Caco-2 (cell line): ENCODE measurements at regions not wholly inside any gene's neighbourhood (a gene's known extent, or its start where the extent isn't known, plus 50 kb on each side); places are given as distances from the start of the nearest gene placed in this dataset.
A peak's percentile ranks its signal among the peaks of the same experiment; 100 is the strongest.

Source experiments
- BruUV-seq: library from RNA; stranded (reverse); fragments of 400-500 nt; replicated peaks from 2 replicates; lab custom pipeline; 2021; lab: Mats Ljungman, UMichigan
- CTCF ChIA-PET: fragments of 300-600 bp; sonication (Branson Sonifier 250); formaldehyde crosslinking; loops from one replicate; lab custom pipeline; 2022; ENCODE audit warnings: antibody characterized with exemption; lab: Charles Lee
- POLR2A ChIA-PET: fragments of 300-600 bp; sonication (Branson Sonifier 250); formaldehyde crosslinking; loops from one replicate; lab custom pipeline; 2022; ENCODE audit warnings: antibody characterized with exemption; lab: Charles Lee
- DNase-seq, 2 experiments: peaks; one replicate each; pipeline versions ENCODE4 v3.0.0 to v3.0.0-alpha.2; 2020 to 2022
- H3K27me3 ChIP-seq: replicated peaks from 2 replicates; pipeline ENCODE4 v1.6.0; 2011; ENCODE audit warnings: low read length; ENCODE audit not compliant: control insufficient read depth, insufficient read depth
- H3K36me3 ChIP-seq: 2 replicates; pipeline ENCODE4 v1.5.1; 2011; ENCODE audit warnings: low read length; ENCODE audit not compliant: control insufficient read depth, insufficient read depth
- H3K4me1 ChIP-seq: fragments of 250-450 bp; sonication (Bioruptor Pico); 2 replicates; pipeline ENCODE4 v1.5.1; 2020; ENCODE audit warnings: mild to moderate bottlenecking
- H3K4me3 ChIP-seq: 2 replicates; pipeline ENCODE4 v1.5.1; 2011; ENCODE audit warnings: low read depth, mild to moderate bottlenecking, control low read depth, low read length
- H3K9me3 ChIP-seq: fragments of 250-450 bp; sonication (Bioruptor Pico); 2 replicates; pipeline ENCODE4 v1.5.1; 2020; ENCODE audit warnings: mild to moderate bottlenecking, moderate library complexity
- H3K27ac Mint-ChIP-seq: one replicate; pipeline ENCODE4 v1.8.0; 2022; ENCODE audit warnings: mixed read lengths; ENCODE audit not compliant: unreplicated experiment
- H3K27me3 Mint-ChIP-seq: one replicate; pipeline ENCODE4 v1.8.0; 2022; ENCODE audit warnings: mixed read lengths; ENCODE audit not compliant: insufficient read depth, unreplicated experiment
- H3K36me3 Mint-ChIP-seq: one replicate; pipeline ENCODE4 v1.8.0; 2022; ENCODE audit warnings: mild to moderate bottlenecking, mixed read lengths; ENCODE audit not compliant: insufficient read depth, unreplicated experiment
- H3K4me1 Mint-ChIP-seq: one replicate; pipeline ENCODE4 v1.8.0; 2022; ENCODE audit warnings: low read depth, mixed read lengths; ENCODE audit not compliant: unreplicated experiment
- H3K4me3 Mint-ChIP-seq: one replicate; pipeline ENCODE4 v1.8.0; 2022; ENCODE audit warnings: mild to moderate bottlenecking, moderate library complexity, mixed read lengths; ENCODE audit not compliant: unreplicated experiment
- H3K9me3 Mint-ChIP-seq: one replicate; pipeline ENCODE4 v1.8.0; 2022; ENCODE audit warnings: mixed read lengths; ENCODE audit not compliant: unreplicated experiment
- intact Hi-C: fragments of 100-400 bp; cut with micrococcal nuclease; formaldehyde crosslinking; loops from one replicate; pipeline ENCODE4 v1.10.0; 2022; ENCODE audit not compliant: unreplicated experiment
- TF ChIP-seq, protein P1 (sequence below), 2 experiments: fragments of 200-600 bp in 1 of 2; IDR thresholded peaks; 1 replicate in 1 of 2; 2 replicates in 1 of 2; pipeline versions ENCODE4 v1.5.1 to v1.8.0; 2011 to 2022; ENCODE audit warnings: antibody characterized with exemption in 1 of 2, control low read depth in 1 of 2, inconsistent platforms in 1 of 2, low read depth in 1 of 2, low read length in 1 of 2, mild to moderate bottlenecking in 1 of 2, moderate library complexity in 1 of 2; ENCODE audit not compliant: insufficient read depth in 1 of 2, severe bottlenecking in 1 of 2, unreplicated experiment in 1 of 2

DNA sequence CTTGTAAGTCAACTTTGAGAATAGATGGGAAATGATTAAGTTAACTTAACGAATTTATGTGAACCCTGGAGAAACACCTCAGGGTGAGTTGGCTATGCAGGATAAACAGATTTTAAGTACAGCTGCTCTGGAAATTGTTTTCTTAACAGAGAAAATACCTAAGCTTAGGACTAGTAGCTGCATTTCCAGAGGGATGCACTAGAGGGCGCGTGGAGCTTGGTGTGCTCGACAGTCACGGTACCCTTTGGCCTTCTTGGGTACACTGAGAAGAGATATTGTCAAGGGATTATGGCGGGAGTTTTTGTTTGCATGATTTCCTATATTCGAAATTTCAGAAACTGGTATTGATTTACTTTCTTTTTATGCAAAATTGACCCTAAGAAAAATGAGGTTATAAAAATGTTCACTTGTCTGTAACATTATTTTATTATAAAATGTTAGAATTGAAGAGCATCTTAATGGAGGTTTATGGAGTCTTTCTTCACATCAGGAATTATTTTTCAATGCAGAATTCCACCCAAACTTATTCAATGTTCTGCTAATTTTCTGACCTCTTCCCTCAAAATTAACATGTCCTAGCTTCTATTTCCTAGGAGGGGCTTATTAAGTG, 58.4 kb upstream of the MYO3A start:
- H3K4me1 ChIP-seq: no peaks in the 10 kb centered on the region
- Mint-ChIP-seq H3K9me3 (no peaks in the 10 kb centered on the region), H3K4me3 (no peak overlapping the region), H3K4me1 (no peaks in the 10 kb centered on the region), H3K27ac (no peak overlapping the region), H3K36me3 (no peaks in the 10 kb centered on the region), H3K27me3 (peaks cover 4% of the 10 kb centered on the region)
- ChIA-PET POLR2A (no interaction called here), CTCF (interaction anchor here (0.6 to 1.4 kb wide), 10 partner anchors 9 to 680 kb away, joined by 3 to 24 read pairs (median 4); no protein-coding TSS in a partner anchor)
- peak; percentile 79 to 83 for DNase-seq
- H3K4me3 ChIP-seq: no peak overlapping the region
- TF ChIP-seq, protein P1, sequence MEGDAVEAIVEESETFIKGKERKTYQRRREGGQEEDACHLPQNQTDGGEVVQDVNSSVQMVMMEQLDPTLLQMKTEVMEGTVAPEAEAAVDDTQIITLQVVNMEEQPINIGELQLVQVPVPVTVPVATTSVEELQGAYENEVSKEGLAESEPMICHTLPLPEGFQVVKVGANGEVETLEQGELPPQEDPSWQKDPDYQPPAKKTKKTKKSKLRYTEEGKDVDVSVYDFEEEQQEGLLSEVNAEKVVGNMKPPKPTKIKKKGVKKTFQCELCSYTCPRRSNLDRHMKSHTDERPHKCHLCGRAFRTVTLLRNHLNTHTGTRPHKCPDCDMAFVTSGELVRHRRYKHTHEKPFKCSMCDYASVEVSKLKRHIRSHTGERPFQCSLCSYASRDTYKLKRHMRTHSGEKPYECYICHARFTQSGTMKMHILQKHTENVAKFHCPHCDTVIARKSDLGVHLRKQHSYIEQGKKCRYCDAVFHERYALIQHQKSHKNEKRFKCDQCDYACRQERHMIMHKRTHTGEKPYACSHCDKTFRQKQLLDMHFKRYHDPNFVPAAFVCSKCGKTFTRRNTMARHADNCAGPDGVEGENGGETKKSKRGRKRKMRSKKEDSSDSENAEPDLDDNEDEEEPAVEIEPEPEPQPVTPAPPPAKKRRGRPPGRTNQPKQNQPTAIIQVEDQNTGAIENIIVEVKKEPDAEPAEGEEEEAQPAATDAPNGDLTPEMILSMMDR (IDR thresholded peaks at IDR 0.05; ENCODE audit: insufficient read depth in 1 of 2, low read depth in 1 of 2, low read length in 1 of 2, severe bottlenecking in 1 of 2, unreplicated experiment in 1 of 2): peak; percentile 93 to 97
- no TSS peak for BruUV-seq
- no peaks in the 10 kb centered on the region for H3K27me3 ChIP-seq
- H3K36me3 ChIP-seq: no peaks in the 10 kb centered on the region
- intact Hi-C loops: loop anchor here (1.0 to 5.0 kb wide), 3 partner anchors 149 to 394 kb away; no protein-coding TSS in a partner anchor
- H3K9me3 ChIP-seq: no peaks in the 10 kb centered on the region

DNA sequence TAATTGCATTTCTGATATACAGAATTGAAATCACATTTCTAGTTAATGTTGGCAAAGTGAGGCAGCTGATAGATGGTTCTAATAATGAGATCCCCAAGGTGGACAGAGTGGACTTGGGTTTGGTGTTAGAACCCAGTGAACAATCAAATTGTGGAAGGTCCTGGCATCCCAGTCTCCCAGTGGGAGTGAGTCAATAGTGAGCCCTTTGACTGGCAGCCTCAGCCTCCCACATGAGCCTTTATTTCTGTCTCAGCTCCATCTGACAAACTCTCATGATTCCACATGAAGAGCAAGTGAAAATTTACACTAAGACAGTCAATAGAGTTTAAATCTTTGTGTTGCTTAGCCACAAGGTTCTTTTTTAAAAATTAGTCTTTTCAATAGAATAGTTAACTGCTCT, 56.7 kb upstream of the MYO3A start:
- CTCF ChIA-PET: no interaction called here
- Histone ChIP-seq H3K36me3 (no peaks in the 10 kb centered on the region), H3K4me3 (no peak overlapping the region), H3K4me1 (no peaks in the 10 kb centered on the region), H3K27me3 (no peaks in the 10 kb centered on the region), H3K9me3 (no peaks in the 10 kb centered on the region)
- POLR2A ChIA-PET: no interaction called here
- Mint-ChIP-seq H3K4me3 (no peak overlapping the region), H3K4me1 (no peaks in the 10 kb centered on the region), H3K27me3 (peaks cover 7% of the 10 kb centered on the region), H3K36me3 (no peaks in the 10 kb centered on the region), H3K9me3 (no peaks in the 10 kb centered on the region), H3K27ac (no peak overlapping the region)
- intact Hi-C loops: loop anchor here (5.0 kb wide), 1 partner anchor 280 kb away; no protein-coding TSS in a partner anchor
- DNase-seq: no peak
- TF ChIP-seq, protein P1 (IDR thresholded peaks at IDR 0.05; ENCODE audit: insufficient read depth in 1 of 2, low read depth in 1 of 2, low read length in 1 of 2, severe bottlenecking in 1 of 2, unreplicated experiment in 1 of 2): no peak
- no TSS peak for BruUV-seq
